Small intestine (tissue), 7 donors: ENCODE measurements at regions not wholly inside any gene's neighbourhood (a gene's known extent, or its start where the extent isn't known, plus 50 kb on each side); places are given as distances from the start of the nearest gene placed in this dataset.

ENCODE experiments used
- DNase-seq, 2 donors: peaks; one replicate each; pipeline versions ENCODE4 v3.0.0 to v3.0.0-alpha.2; 2013
- FAIRE-seq: peaks from 2 replicates; lab custom pipeline; 2012; peaks lifted over from hg19 to GRCh38; lab: Jason Lieb, UNC
- H3K27ac ChIP-seq, 3 donors: one replicate each; pipeline ENCODE4 v1.5.1; 2013; ENCODE audit warnings: low read length in 2 of 3, mild to moderate bottlenecking in 2 of 3, control low read depth in 1 of 3, inconsistent platforms in 1 of 3, low read depth in 1 of 3, moderate library complexity in 1 of 3
- H3K27me3 ChIP-seq, 3 donors: one replicate each; pipeline ENCODE4 v1.6.1; 2013; ENCODE audit warnings: low read length in 3 of 3, inconsistent platforms in 1 of 3; ENCODE audit not compliant: control insufficient read depth in 3 of 3, insufficient read depth in 3 of 3
- H3K36me3 ChIP-seq, 3 donors: one replicate each; pipeline ENCODE4 v1.6.1; 2013; ENCODE audit warnings: low read length in 3 of 3, inconsistent platforms in 1 of 3, low read depth in 1 of 3, mild to moderate bottlenecking in 1 of 3, moderate library complexity in 1 of 3; ENCODE audit not compliant: control insufficient read depth in 3 of 3, insufficient read depth in 2 of 3
- H3K4me1 ChIP-seq, 3 donors: one replicate each; pipeline ENCODE4 v1.6.1; 2013; ENCODE audit warnings: low read length in 2 of 3, inconsistent platforms in 1 of 3, low read depth in 1 of 3, mild to moderate bottlenecking in 1 of 3, moderate library complexity in 1 of 3; ENCODE audit not compliant: control insufficient read depth in 3 of 3, insufficient read depth in 2 of 3
- H3K4me3 ChIP-seq, 3 donors: one replicate each; pipeline ENCODE4 v1.5.1; 2013; ENCODE audit warnings: low read length in 3 of 3, control low read depth in 1 of 3, inconsistent platforms in 1 of 3, low read depth in 1 of 3, mild to moderate bottlenecking in 1 of 3, moderate library complexity in 1 of 3
- H3K9me3 ChIP-seq, 2 donors: one replicate each; pipeline ENCODE4 v1.6.1; 2013; ENCODE audit warnings: low read depth in 1 of 2, low read length in 1 of 2; ENCODE audit not compliant: control insufficient read depth in 2 of 2, insufficient read depth in 1 of 2
- WGBS, 3 donors: extraction: QIAGEN DNeasy Blood & Tissue Kit; methylation state at CpG; one replicate each; pipeline ENCODE4 v1.1.7; 2013; 5-methylcytosine and 5-hydroxymethylcytosine counted together
- donor health status: healthy with polysubstance abuse.
- donor health status: control.
- donor health status: control.
- donor health status: Bipolar disorder and iron deficiency.
- donor health status: healthy.

GRCh38 chr9:106701611-106702010 lies 161.4 kb upstream of the ZNF462 start:
- Histone ChIP-seq H3K9me3 (no peaks in the 10 kb centered on the region), H3K27ac (no peak overlapping the region), H3K4me1 (no peaks in the 10 kb centered on the region), H3K27me3 (no peaks in the 10 kb centered on the region), H3K4me3 (no peak overlapping the region), H3K36me3 (no peaks in the 10 kb centered on the region)
- FAIRE-seq (no peak), DNase-seq (no peak)
- WGBS, 3 donors = 84 to 96% (median 95%) methylated on average over 1 of the region's 1 CpG

GRCh38 chr9:106704056-106704615 lies 158.8 kb upstream of the ZNF462 start:
- FAIRE-seq = no peak
- no peak for DNase-seq

DNA sequence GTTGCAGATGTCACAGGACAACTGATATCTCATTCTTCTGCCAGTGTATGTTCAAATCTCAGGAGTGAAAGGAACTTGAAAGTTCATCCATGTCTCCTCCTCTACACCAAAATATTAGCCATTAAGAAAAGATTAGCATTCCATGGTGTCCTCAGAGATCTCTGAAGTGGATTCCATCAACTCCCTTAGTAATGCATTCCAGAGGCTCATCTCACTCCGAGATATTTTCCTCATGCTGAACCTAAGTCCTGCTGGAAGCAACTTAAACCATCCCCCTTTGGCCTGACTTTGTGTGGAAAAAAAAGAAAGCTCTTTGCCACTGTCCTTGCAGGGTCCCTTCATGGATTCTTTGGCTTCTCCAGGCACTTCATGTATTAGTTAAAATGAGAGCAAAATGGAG lies 155.7 kb upstream of the ZNF462 start:
- DNase-seq (no peak), FAIRE-seq (no peak)
- Histone ChIP-seq H3K4me3 (no peak overlapping the region), H3K36me3 (no peaks in the 10 kb centered on the region), H3K4me1 (no peaks in the 10 kb centered on the region), H3K9me3 (no peaks in the 10 kb centered on the region), H3K27me3 (no peaks in the 10 kb centered on the region), H3K27ac (no peak overlapping the region)
- 73 to 76% (median 74%) methylated on average over 1 of the region's 1 CpG for WGBS, 3 donors

More at GRCh38 chr9:106704056-106704615, 158.8 kb upstream of the ZNF462 start:
- Histone ChIP-seq H3K4me1 (no peaks in the 10 kb centered on the region), H3K36me3 (no peaks in the 10 kb centered on the region), H3K4me3 (no peak overlapping the region), H3K27ac (no peak overlapping the region), H3K9me3 (no peaks in the 10 kb centered on the region), H3K27me3 (no peaks in the 10 kb centered on the region)
- WGBS, 3 donors = 64 to 75% (median 70%) methylated on average over 5 of the region's 5 CpGs

- no peaks in the 10 kb centered on the region for H3K4me1 ChIP-seq
- no peak overlapping the region for H3K27ac ChIP-seq
- no peaks in the 10 kb centered on the region for H3K9me3 ChIP-seq
- FAIRE-seq = no peak
- no peaks in the 10 kb centered on the region for H3K36me3 ChIP-seq
- no peaks in the 10 kb centered on the region for H3K27me3 ChIP-seq
- WGBS, 3 donors = 69 to 76% (median 72%) methylated on average over 13 of the region's 13 CpGs
- H3K4me3 ChIP-seq = no peak overlapping the region
- no peak for DNase-seq
Measured at GRCh38 chr9:106707738-106708474, 155.1 kb upstream of the ZNF462 start.

DNA sequence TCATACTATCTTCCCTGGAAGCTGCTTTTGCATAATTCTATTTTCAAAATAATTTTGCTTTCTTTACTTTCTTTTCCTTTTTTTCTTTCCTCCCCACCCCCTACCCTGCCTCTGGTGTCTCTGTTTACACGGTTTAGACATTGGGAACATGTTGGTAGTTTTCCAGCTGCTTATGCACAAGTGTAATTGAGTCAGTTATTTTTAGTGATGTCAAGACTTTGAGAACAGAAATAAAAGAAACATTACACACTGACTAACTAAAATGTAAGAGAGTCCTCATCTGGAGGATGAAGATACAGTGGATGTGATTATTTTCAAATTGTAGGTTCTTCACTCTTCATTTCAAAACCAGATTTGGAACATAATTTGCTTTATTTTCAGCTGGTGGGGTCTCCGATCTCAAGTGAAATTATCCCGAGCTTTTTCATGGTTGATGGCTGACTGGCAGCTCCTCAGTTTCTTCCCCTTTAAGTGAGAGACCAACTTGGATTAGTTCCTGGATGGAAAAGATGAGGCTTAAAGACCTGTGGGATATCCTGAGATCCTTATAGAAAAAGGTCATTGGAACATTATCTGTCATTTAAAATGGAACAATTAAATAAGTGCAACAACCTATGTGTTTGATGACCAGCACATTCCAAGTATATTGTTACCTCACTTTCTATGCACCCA lies 154.4 kb upstream of the ZNF462 start:
- no peaks in the 10 kb centered on the region for H3K36me3 ChIP-seq
- 52 to 69% (median 63%) methylated on average over 3 of the region's 3 CpGs for WGBS, 3 donors
- FAIRE-seq (no peak), DNase-seq (no peak)
- no peaks in the 10 kb centered on the region for H3K27me3 ChIP-seq
- H3K9me3 ChIP-seq = no peaks in the 10 kb centered on the region
- H3K4me3 ChIP-seq = no peak overlapping the region
- no peak overlapping the region for H3K27ac ChIP-seq
- H3K4me1 ChIP-seq = no peaks in the 10 kb centered on the region

GRCh38 chr9:106712279-106712678 lies 150.7 kb upstream of the ZNF462 start:
- no peaks in the 10 kb centered on the region for H3K9me3 ChIP-seq
- no peaks in the 10 kb centered on the region for H3K4me1 ChIP-seq
- no peaks in the 10 kb centered on the region for H3K27me3 ChIP-seq
- DNase-seq (no peak), FAIRE-seq (no peak)
- H3K27ac ChIP-seq = no peak overlapping the region
- H3K36me3 ChIP-seq = no peaks in the 10 kb centered on the region
- 85 to 91% (median 90%) methylated on average over 4 of the region's 4 CpGs for WGBS, 3 donors
- no peak overlapping the region for H3K4me3 ChIP-seq

- FAIRE-seq (no peak), DNase-seq (no peak)
- Histone ChIP-seq H3K27ac (no peak overlapping the region), H3K4me3 (no peak overlapping the region), H3K27me3 (no peaks in the 10 kb centered on the region), H3K9me3 (no peaks in the 10 kb centered on the region), H3K4me1 (no peaks in the 10 kb centered on the region), H3K36me3 (no peaks in the 10 kb centered on the region)
- WGBS, 3 donors = 87 to 91% (median 89%) methylated on average over 3 of the region's 3 CpGs
Measured at GRCh38 chr9:106713206-106713605, 149.8 kb upstream of the ZNF462 start.

DNA sequence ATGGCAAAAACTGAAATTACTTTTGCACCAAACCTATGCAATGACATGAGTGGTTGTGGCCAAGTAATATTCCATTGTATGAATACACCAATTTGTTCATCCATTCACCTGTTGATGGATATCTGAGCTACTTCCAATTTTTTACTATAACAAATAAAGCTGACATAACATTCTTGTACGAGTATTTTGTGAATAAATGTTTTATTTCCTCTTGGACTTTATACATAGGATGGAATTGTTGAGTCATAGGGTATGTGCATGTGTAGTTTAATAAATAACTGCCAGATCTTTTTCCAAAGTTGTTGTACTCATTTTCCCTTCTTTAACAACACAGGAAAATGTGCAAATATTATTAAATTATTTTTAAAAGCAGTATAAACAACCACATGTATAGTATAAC lies 146.1 kb upstream of the ZNF462 start:
- Histone ChIP-seq H3K27ac (no peak overlapping the region), H3K4me1 (no peaks in the 10 kb centered on the region), H3K36me3 (no peaks in the 10 kb centered on the region), H3K27me3 (no peaks in the 10 kb centered on the region), H3K9me3 (no peaks in the 10 kb centered on the region), H3K4me3 (no peak overlapping the region)
- no peak for FAIRE-seq
- WGBS, 3 donors = 2 to 13% (median 8%) methylated on average over 1 of the region's 1 CpG
- DNase-seq = peak in 1 of 2 donors; percentile 51
